Lower leg skin (tissue), 3 donors: ENCODE measurements at regions not wholly inside any gene's neighbourhood (a gene's known extent, or its start where the extent isn't known, plus 50 kb on each side); places are given as distances from the start of the nearest gene placed in this dataset.

Experiments used
- CTCF ChIP-seq, 3 donors: fragments of 450-650 bp; IDR thresholded peaks; one replicate each; pipeline ENCODE4 v1.5.1; 2016; ENCODE audit warnings: antibody characterized with exemption in 3 of 3, mild to moderate bottlenecking in 3 of 3, moderate library complexity in 2 of 3
- POLR2A ChIP-seq, 2 donors: fragments of 450-650 bp; IDR thresholded peaks; one replicate each; pipeline ENCODE4 v1.6.1; 2016 to 2017; ENCODE audit warnings: antibody characterized with exemption in 2 of 2, mild to moderate bottlenecking in 1 of 2, moderate library complexity in 1 of 2

- TF ChIP-seq CTCF (IDR thresholded peaks at IDR 0.05) (no peak), POLR2A (IDR thresholded peaks at IDR 0.05) (no peak)
Measured at GRCh38 chr14:48390346-48390745, 714.9 kb upstream of the MDGA2 start.
